Liver (tissue), 8 donors: ENCODE measurements at regions not wholly inside any gene's neighbourhood (a gene's known extent, or its start where the extent isn't known, plus 50 kb on each side); places are given as distances from the start of the nearest gene placed in this dataset.

Experiments used
- DNase-seq: peaks from one replicate; pipeline ENCODE4 v3.0.0-alpha.2; 2017; ENCODE audit warnings: low spot score
- H3K27ac ChIP-seq, 2 donors: one replicate each; pipeline ENCODE4 v1.7.0; 2013; ENCODE audit warnings: inconsistent platforms in 2 of 2, low read length in 2 of 2, control low read depth in 1 of 2, low read depth in 1 of 2, mild to moderate bottlenecking in 1 of 2
- H3K27me3 ChIP-seq, 4 donors: one replicate each; pipeline versions ENCODE4 v1.6.1 to v1.7.0; 2013; ENCODE audit warnings: low read length in 3 of 4, inconsistent platforms in 1 of 4, mild to moderate bottlenecking in 1 of 4, moderate library complexity in 1 of 4; ENCODE audit not compliant: control insufficient read depth in 4 of 4, insufficient read depth in 4 of 4
- H3K36me3 ChIP-seq, 4 donors: one replicate each; pipeline versions ENCODE4 v1.6.1 to v1.7.0; 2013; ENCODE audit warnings: low read length in 3 of 4, mild to moderate bottlenecking in 3 of 4, low read depth in 1 of 4, moderate library complexity in 1 of 4; ENCODE audit not compliant: control insufficient read depth in 4 of 4, insufficient read depth in 3 of 4
- H3K4me1 ChIP-seq, 4 donors: one replicate each; pipeline versions ENCODE4 v1.6.1 to v1.7.0; 2013; ENCODE audit warnings: low read length in 3 of 4, mild to moderate bottlenecking in 3 of 4, moderate library complexity in 1 of 4; ENCODE audit not compliant: control insufficient read depth in 4 of 4, insufficient read depth in 4 of 4
- H3K4me3 ChIP-seq, 3 donors: one replicate each; pipeline versions ENCODE4 v1.6.1 to v1.7.0; 2013; ENCODE audit warnings: low read length in 3 of 3, control low read depth in 1 of 3, low read depth in 1 of 3, mild to moderate bottlenecking in 1 of 3
- H3K9ac ChIP-seq, 2 donors: one replicate each; pipeline ENCODE4 v1.7.0; 2013; ENCODE audit warnings: low read length in 2 of 2, mild to moderate bottlenecking in 2 of 2, moderate library complexity in 2 of 2, control low read depth in 1 of 2, low read depth in 1 of 2
- H3K9me3 ChIP-seq, 4 donors: one replicate each; pipeline versions ENCODE4 v1.6.1 to v1.7.0; 2013; ENCODE audit warnings: low read length in 3 of 4; ENCODE audit not compliant: control insufficient read depth in 4 of 4
- CTCF ChIP-seq: fragments of 150-350 bp; IDR thresholded peaks from 2 replicates; pipeline ENCODE4 v1.5.1; 2017; ENCODE audit warnings: improper control_type of control experiment, low read depth, low read length; ENCODE audit not compliant: missing input control
- EGR1 ChIP-seq, 2 donors: IDR thresholded peaks; 2 replicates each; pipeline ENCODE4 v1.6.1; 2016 to 2018; ENCODE audit warnings: antibody characterized with exemption in 2 of 2, low read depth in 2 of 2
- FOXA1 ChIP-seq: IDR thresholded peaks from 2 replicates; pipeline ENCODE4 v1.6.1; 2016; ENCODE audit warnings: antibody characterized with exemption
- FOXA2 ChIP-seq: IDR thresholded peaks from 2 replicates; pipeline ENCODE4 v1.6.1; 2016; ENCODE audit warnings: antibody characterized with exemption
- GABPA ChIP-seq, 2 donors: IDR thresholded peaks in 1 of 2; conservative IDR thresholded peaks in 1 of 2; 2 replicates each; pipeline ENCODE4 v1.6.1; 2016; ENCODE audit warnings: antibody characterized with exemption in 2 of 2, mild to moderate bottlenecking in 1 of 2, moderate library complexity in 1 of 2
- HNF4A ChIP-seq, 2 donors: conservative IDR thresholded peaks; 2 replicates each; pipeline ENCODE4 v1.6.1; 2016; ENCODE audit warnings: antibody characterized with exemption in 2 of 2, mild to moderate bottlenecking in 2 of 2
- HNF4G ChIP-seq: IDR thresholded peaks from 2 replicates; pipeline ENCODE4 v1.6.1; 2016; ENCODE audit warnings: antibody characterized with exemption
- JUND ChIP-seq, 2 donors: IDR thresholded peaks; 2 replicates each; pipeline ENCODE4 v1.6.1; 2016; ENCODE audit warnings: antibody characterized with exemption in 2 of 2
- NR2F2 ChIP-seq: IDR thresholded peaks from 2 replicates; pipeline ENCODE4 v1.6.1; 2016; ENCODE audit warnings: antibody characterized with exemption
- RAD21 ChIP-seq, 2 donors: IDR thresholded peaks; 2 replicates each; pipeline ENCODE4 v1.6.1; 2016; ENCODE audit warnings: antibody characterized with exemption in 2 of 2, mild to moderate bottlenecking in 2 of 2
- RXRA ChIP-seq, 2 donors: IDR thresholded peaks; 2 replicates each; pipeline ENCODE4 v1.6.1; 2017 to 2018; ENCODE audit warnings: antibody characterized with exemption in 2 of 2, mild to moderate bottlenecking in 1 of 2
- SP1 ChIP-seq: IDR thresholded peaks from 2 replicates; pipeline ENCODE4 v1.6.1; 2018; ENCODE audit warnings: antibody characterized with exemption, mild to moderate bottlenecking
- TAF1 ChIP-seq: conservative IDR thresholded peaks from 2 replicates; pipeline ENCODE4 v1.6.1; 2016; ENCODE audit warnings: antibody characterized with exemption, mild to moderate bottlenecking
- YY1 ChIP-seq: IDR thresholded peaks from 2 replicates; pipeline ENCODE4 v1.6.1; 2016; ENCODE audit warnings: antibody characterized with exemption, mild to moderate bottlenecking
- ZBTB33 ChIP-seq: IDR thresholded peaks from 2 replicates; pipeline ENCODE4 v1.6.1; 2016; ENCODE audit warnings: antibody characterized with exemption
- WGBS: extraction: QIAGEN DNeasy Blood & Tissue Kit; methylation state at CpG from one replicate; pipeline ENCODE4 v1.1.7; 2013; 5-methylcytosine and 5-hydroxymethylcytosine counted together
- TF ChIP-seq, protein P1 (sequence below): IDR thresholded peaks from 2 replicates; pipeline ENCODE4 v1.6.1; 2016; ENCODE audit warnings: antibody characterized with exemption
- TF ChIP-seq, protein P2 (sequence below): IDR thresholded peaks from 2 replicates; pipeline ENCODE4 v1.6.1; 2016; ENCODE audit warnings: antibody characterized with exemption
- TF ChIP-seq, protein P3 (sequence below): IDR thresholded peaks from 2 replicates; pipeline ENCODE4 v1.6.1; 2016; ENCODE audit warnings: antibody characterized with exemption, mild to moderate bottlenecking
- donor health status: healthy.
- donor health status: healthy.
- donor health status: healthy.
- donor health status: healthy.
- donor health status: healthy.

DNA sequence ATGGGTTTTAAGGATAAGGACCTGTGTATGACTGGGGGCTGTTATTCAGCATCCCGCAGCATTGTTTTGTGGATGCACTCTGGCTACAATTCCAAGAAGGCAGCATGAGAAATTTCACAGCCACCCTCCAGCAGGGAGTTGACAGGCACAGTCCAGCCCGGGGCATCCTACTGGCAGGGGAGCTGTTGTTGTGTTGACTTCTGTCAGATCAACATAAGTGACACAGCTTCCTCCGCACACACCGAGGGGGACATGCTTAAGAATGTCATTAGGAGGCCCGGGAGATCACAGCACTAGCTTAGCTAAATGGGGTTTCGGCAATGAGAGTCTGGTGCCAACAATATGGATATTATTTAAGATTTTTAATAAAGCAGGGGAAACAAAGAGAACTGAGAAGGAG is 326.5 kb downstream of the ASMT start:
- WGBS = 79% methylated on average over 6 of the region's 6 CpGs
- Histone ChIP-seq H3K4me1 (no peaks in the 10 kb centered on the region), H3K36me3 (no peaks in the 10 kb centered on the region), H3K4me3 (no peak overlapping the region), H3K27ac (no peak overlapping the region), H3K9me3 (no peaks in the 10 kb centered on the region), H3K27me3 (no peaks in the 10 kb centered on the region), H3K9ac (no peak overlapping the region)
- no peak for DNase-seq
- TF ChIP-seq, protein P1, sequence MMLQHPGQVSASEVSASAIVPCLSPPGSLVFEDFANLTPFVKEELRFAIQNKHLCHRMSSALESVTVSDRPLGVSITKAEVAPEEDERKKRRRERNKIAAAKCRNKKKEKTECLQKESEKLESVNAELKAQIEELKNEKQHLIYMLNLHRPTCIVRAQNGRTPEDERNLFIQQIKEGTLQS = no peak
- TF ChIP-seq, protein P2, sequence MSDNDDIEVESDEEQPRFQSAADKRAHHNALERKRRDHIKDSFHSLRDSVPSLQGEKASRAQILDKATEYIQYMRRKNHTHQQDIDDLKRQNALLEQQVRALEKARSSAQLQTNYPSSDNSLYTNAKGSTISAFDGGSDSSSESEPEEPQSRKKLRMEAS = no peak
- no peak for TF ChIP-seq GABPA (IDR thresholded peaks at IDR 0.05 in 1 of 2, conservative IDR thresholded peaks at IDR 0.05 in 1 of 2)
- no peak for TF ChIP-seq FOXA2
- TF ChIP-seq FOXA1 = no peak
- no peak for TF ChIP-seq EGR1 (IDR thresholded peaks at IDR 0.05; ENCODE audit: low read depth in 2 of 2)
- no peak for TF ChIP-seq ZBTB33
- no peak for TF ChIP-seq JUND (IDR thresholded peaks at IDR 0.05)
- no peak for TF ChIP-seq NR2F2
- TF ChIP-seq TAF1 = no peak
- no peak for TF ChIP-seq HNF4A (conservative IDR thresholded peaks at IDR 0.05)
- TF ChIP-seq YY1 = no peak
- TF ChIP-seq CTCF = no peak
- no peak for TF ChIP-seq SP1
- TF ChIP-seq RXRA (IDR thresholded peaks at IDR 0.05) = no peak
- no peak for TF ChIP-seq HNF4G
- TF ChIP-seq RAD21 (IDR thresholded peaks at IDR 0.05) = no peak
- TF ChIP-seq, protein P3, sequence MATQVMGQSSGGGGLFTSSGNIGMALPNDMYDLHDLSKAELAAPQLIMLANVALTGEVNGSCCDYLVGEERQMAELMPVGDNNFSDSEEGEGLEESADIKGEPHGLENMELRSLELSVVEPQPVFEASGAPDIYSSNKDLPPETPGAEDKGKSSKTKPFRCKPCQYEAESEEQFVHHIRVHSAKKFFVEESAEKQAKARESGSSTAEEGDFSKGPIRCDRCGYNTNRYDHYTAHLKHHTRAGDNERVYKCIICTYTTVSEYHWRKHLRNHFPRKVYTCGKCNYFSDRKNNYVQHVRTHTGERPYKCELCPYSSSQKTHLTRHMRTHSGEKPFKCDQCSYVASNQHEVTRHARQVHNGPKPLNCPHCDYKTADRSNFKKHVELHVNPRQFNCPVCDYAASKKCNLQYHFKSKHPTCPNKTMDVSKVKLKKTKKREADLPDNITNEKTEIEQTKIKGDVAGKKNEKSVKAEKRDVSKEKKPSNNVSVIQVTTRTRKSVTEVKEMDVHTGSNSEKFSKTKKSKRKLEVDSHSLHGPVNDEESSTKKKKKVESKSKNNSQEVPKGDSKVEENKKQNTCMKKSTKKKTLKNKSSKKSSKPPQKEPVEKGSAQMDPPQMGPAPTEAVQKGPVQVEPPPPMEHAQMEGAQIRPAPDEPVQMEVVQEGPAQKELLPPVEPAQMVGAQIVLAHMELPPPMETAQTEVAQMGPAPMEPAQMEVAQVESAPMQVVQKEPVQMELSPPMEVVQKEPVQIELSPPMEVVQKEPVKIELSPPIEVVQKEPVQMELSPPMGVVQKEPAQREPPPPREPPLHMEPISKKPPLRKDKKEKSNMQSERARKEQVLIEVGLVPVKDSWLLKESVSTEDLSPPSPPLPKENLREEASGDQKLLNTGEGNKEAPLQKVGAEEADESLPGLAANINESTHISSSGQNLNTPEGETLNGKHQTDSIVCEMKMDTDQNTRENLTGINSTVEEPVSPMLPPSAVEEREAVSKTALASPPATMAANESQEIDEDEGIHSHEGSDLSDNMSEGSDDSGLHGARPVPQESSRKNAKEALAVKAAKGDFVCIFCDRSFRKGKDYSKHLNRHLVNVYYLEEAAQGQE = no peak
